ENCODE measurements at regions not wholly inside any gene's neighbourhood (a gene's known extent, or its start where the extent isn't known, plus 50 kb on each side); places are given as distances from the start of the nearest gene placed in this dataset.

- H3K27me3 Mint-ChIP-seq: peaks cover 7% of the 10 kb centered on the region
- no peaks in the 10 kb centered on the region for H3K36me3 Mint-ChIP-seq
- no peaks in the 10 kb centered on the region for H3K9me3 Mint-ChIP-seq (ENCODE audit: low read depth)
- no peak overlapping the region for H3K27ac Mint-ChIP-seq
- H3K4me3 Mint-ChIP-seq: no peak overlapping the region
- no peaks in the 10 kb centered on the region for H3K4me1 Mint-ChIP-seq (ENCODE audit: low read depth)
Measured at GRCh38 chr12:125687403-125687802, 622.2 kb downstream of the AACS start.

DNA sequence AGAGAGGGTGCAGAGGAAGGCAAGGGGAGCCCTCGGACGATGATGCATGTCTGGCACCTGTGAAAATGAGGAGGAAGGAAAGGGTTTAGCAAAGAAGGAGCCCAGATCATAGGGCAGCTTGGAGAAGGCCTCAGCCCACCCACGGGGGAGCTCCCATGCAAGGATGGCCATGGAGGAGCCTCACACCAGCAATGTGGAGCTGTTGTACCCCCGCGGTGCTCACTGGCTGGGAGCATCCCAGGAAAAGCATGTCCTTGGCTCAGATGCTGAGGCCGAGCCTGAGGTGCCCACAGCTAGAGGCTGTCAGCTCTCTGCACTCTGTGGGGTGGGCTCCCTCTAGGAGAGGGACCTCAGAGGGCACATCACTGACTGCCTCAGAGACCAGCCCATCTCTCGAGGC, 622.6 kb downstream of the AACS start:
- H3K27me3 Mint-ChIP-seq: peaks cover 7% of the 10 kb centered on the region
- H3K36me3 Mint-ChIP-seq: no peaks in the 10 kb centered on the region
- H3K4me1 Mint-ChIP-seq (ENCODE audit: low read depth): no peaks in the 10 kb centered on the region
- no peak overlapping the region for H3K4me3 Mint-ChIP-seq
- H3K27ac Mint-ChIP-seq: no peak overlapping the region
- H3K9me3 Mint-ChIP-seq (ENCODE audit: low read depth): no peaks in the 10 kb centered on the region

- Mint-ChIP-seq H3K9me3 (ENCODE audit: low read depth) (no peaks in the 10 kb centered on the region), H3K4me3 (no peak overlapping the region), H3K4me1 (ENCODE audit: low read depth) (no peaks in the 10 kb centered on the region), H3K27ac (no peak overlapping the region), H3K27me3 (peaks cover 7% of the 10 kb centered on the region), H3K36me3 (no peaks in the 10 kb centered on the region)
Measured at GRCh38 chr12:125688223-125688622, 623.0 kb downstream of the AACS start.

DNA sequence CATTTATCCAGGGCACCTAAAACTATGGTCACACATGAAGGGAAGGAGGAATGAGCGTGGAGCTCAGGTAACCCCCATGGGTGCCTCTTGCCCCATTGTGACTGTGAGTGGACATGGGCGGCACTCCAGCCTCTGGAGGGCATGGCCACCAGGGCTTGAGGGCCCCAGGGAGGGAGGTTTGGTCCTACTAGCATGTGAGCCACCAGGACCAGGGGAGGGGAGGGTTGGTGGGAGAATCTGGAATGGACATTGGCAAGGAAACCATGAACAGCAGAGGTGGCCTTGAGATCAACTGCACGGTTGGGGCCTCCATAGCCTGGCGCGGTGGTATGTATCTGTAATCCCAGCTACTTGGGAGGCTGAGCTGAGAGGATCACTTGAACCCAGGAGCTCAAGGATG, 623.6 kb downstream of the AACS start:
- Mint-ChIP-seq H3K4me1 (ENCODE audit: low read depth) (no peaks in the 10 kb centered on the region), H3K27ac (no peak overlapping the region), H3K27me3 (peaks cover 7% of the 10 kb centered on the region), H3K9me3 (ENCODE audit: low read depth) (no peaks in the 10 kb centered on the region), H3K36me3 (no peaks in the 10 kb centered on the region), H3K4me3 (no peak overlapping the region)

- Mint-ChIP-seq H3K36me3 (no peaks in the 10 kb centered on the region), H3K27me3 (peaks cover 6% of the 10 kb centered on the region), H3K4me3 (no peak overlapping the region), H3K9me3 (ENCODE audit: low read depth) (no peaks in the 10 kb centered on the region), H3K4me1 (ENCODE audit: low read depth) (no peaks in the 10 kb centered on the region), H3K27ac (no peak overlapping the region)
Measured at GRCh38 chr12:125689576-125690410, 624.6 kb downstream of the AACS start.

- Mint-ChIP-seq H3K4me3 (no peak overlapping the region), H3K4me1 (ENCODE audit: low read depth) (no peaks in the 10 kb centered on the region), H3K27ac (no peak overlapping the region)
Measured at GRCh38 chr12:125690841-125691240, 625.6 kb downstream of the AACS start.

DNA sequence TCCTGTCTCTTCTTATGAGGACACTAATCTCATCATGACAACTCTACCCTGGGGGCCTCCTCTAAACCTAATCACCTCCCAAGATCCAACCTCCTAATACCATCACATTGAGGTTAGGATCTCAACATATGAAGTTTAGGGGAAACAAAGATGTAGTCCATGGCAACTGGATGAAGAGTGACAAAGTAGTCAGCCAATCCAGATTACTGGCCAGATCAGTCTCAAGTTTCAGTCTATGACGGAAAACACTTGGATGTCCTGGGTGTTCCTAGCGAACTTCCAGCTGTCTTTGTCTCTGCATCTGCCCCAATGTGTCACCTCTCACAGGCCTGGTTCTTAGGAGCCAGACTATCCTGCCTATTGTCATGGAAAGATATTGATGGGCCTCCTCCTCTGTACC, 630.8 kb downstream of the AACS start:
- H3K4me3 Mint-ChIP-seq: no peak overlapping the region
- H3K27ac Mint-ChIP-seq: no peak overlapping the region
- no peaks in the 10 kb centered on the region for H3K36me3 Mint-ChIP-seq
- no peaks in the 10 kb centered on the region for H3K4me1 Mint-ChIP-seq (ENCODE audit: low read depth)
- no peaks in the 10 kb centered on the region for H3K27me3 Mint-ChIP-seq
- H3K9me3 Mint-ChIP-seq (ENCODE audit: low read depth): no peaks in the 10 kb centered on the region

More at GRCh38 chr12:125690841-125691240, 625.6 kb downstream of the AACS start:
- H3K27me3 Mint-ChIP-seq: peaks cover 6% of the 10 kb centered on the region
- H3K9me3 Mint-ChIP-seq (ENCODE audit: low read depth): no peaks in the 10 kb centered on the region
- no peaks in the 10 kb centered on the region for H3K36me3 Mint-ChIP-seq

GRCh38 chr12:125704803-125705202, 639.6 kb downstream of the AACS start:
- no peaks in the 10 kb centered on the region for H3K4me1 Mint-ChIP-seq (ENCODE audit: low read depth)
- H3K27me3 Mint-ChIP-seq: no peaks in the 10 kb centered on the region
- peaks cover 5% of the 10 kb centered on the region for H3K9me3 Mint-ChIP-seq (ENCODE audit: low read depth)
- H3K4me3 Mint-ChIP-seq: no peak overlapping the region
- no peaks in the 10 kb centered on the region for H3K36me3 Mint-ChIP-seq
- H3K27ac Mint-ChIP-seq: no peak overlapping the region

DNA sequence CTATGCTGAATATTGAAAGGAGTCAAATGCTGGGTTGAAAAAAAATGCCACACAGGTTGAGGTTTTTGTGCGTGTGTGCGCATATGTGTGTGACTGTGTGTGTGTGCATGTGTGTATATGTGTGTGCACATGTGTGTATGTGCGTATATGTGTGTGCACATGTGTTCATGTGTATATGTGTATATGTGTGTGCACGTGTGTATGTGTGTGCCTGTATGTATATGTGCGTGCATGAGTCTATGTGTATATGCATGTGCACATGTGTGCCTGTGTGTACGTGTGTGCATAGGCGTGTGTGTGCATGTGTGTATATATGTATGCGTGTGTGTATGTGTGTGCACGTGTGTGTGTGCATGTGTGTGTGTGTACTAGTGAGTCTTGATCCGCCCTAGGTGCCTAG, 655.7 kb downstream of the AACS start:
- Mint-ChIP-seq H3K36me3 (peaks cover 7% of the 10 kb centered on the region), H3K4me1 (ENCODE audit: low read depth) (no peaks in the 10 kb centered on the region), H3K4me3 (no peak overlapping the region), H3K9me3 (ENCODE audit: low read depth) (peaks cover 8% of the 10 kb centered on the region), H3K27me3 (no peaks in the 10 kb centered on the region), H3K27ac (no peak overlapping the region)

- Mint-ChIP-seq H3K27me3 (no peaks in the 10 kb centered on the region), H3K36me3 (no peaks in the 10 kb centered on the region), H3K4me1 (ENCODE audit: low read depth) (no peaks in the 10 kb centered on the region), H3K27ac (no peak overlapping the region), H3K9me3 (ENCODE audit: low read depth) (peaks cover 4% of the 10 kb centered on the region), H3K4me3 (no peak overlapping the region)
Measured at GRCh38 chr12:125734137-125734536, 668.9 kb downstream of the AACS start.

- no peaks in the 10 kb centered on the region for H3K4me1 Mint-ChIP-seq (ENCODE audit: low read depth)
- H3K36me3 Mint-ChIP-seq: no peaks in the 10 kb centered on the region
- no peaks in the 10 kb centered on the region for H3K27me3 Mint-ChIP-seq
- peaks cover 12% of the 10 kb centered on the region for H3K9me3 Mint-ChIP-seq (ENCODE audit: low read depth)
- H3K27ac Mint-ChIP-seq: no peak overlapping the region
- no peak overlapping the region for H3K4me3 Mint-ChIP-seq
Measured at GRCh38 chr12:125738211-125738610, 673.0 kb downstream of the AACS start.

DNA sequence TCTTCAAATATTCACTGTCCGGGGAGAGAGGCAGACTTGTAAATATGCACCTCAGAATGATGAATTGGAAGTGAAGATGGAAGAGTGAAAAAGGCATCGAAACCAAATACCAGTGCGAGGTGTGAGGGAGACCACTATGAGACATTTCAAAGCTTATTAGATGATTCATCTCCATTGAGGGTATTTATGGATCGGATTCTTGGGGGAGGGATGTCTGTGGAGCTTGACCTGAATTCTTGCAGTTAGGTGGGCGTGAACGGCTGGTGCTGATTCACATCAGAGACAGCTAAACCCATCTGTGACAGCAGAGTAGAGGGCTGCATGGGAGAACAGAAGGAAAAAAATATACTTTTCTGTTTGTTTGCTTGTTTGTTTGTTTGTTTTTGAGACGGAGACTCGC, 677.2 kb downstream of the AACS start:
- peaks cover 12% of the 10 kb centered on the region for H3K9me3 Mint-ChIP-seq (ENCODE audit: low read depth)
- no peaks in the 10 kb centered on the region for H3K27me3 Mint-ChIP-seq
- no peaks in the 10 kb centered on the region for H3K4me1 Mint-ChIP-seq (ENCODE audit: low read depth)
- H3K27ac Mint-ChIP-seq: no peak overlapping the region
- no peak overlapping the region for H3K4me3 Mint-ChIP-seq
- no peaks in the 10 kb centered on the region for H3K36me3 Mint-ChIP-seq

GRCh38 chr12:125744201-125744600, 679.0 kb downstream of the AACS start:
- no peak overlapping the region for H3K4me3 Mint-ChIP-seq

DNA sequence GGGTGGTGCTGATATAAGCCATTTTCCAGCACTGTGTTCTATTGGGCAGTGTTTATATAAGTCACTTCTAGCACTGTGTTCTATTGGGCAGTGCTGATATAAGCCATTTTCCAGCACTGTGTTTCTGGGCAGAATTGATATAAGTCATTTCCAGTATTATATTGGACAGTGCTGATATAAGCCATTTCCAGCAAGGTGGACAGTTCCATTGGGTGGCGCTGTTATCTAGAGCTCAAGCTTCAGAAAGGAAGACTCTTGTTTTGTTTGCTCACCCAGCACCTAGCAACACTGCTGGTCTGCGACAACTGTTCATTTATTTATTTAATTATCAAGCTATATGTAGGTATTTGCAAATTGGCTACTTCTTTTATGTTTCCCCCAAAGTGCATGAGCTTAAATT, 690.3 kb downstream of the AACS start:
- Mint-ChIP-seq H3K4me1 (ENCODE audit: low read depth) (no peaks in the 10 kb centered on the region), H3K27ac (no peak overlapping the region), H3K4me3 (no peak overlapping the region), H3K9me3 (ENCODE audit: low read depth) (no peaks in the 10 kb centered on the region), H3K27me3 (no peaks in the 10 kb centered on the region), H3K36me3 (no peaks in the 10 kb centered on the region)

More at GRCh38 chr12:125744201-125744600, 679.0 kb downstream of the AACS start:
- no peaks in the 10 kb centered on the region for H3K36me3 Mint-ChIP-seq
- no peaks in the 10 kb centered on the region for H3K4me1 Mint-ChIP-seq (ENCODE audit: low read depth)
- H3K27me3 Mint-ChIP-seq: no peaks in the 10 kb centered on the region
- peaks cover 12% of the 10 kb centered on the region for H3K9me3 Mint-ChIP-seq (ENCODE audit: low read depth)
- no peak overlapping the region for H3K27ac Mint-ChIP-seq

DNA sequence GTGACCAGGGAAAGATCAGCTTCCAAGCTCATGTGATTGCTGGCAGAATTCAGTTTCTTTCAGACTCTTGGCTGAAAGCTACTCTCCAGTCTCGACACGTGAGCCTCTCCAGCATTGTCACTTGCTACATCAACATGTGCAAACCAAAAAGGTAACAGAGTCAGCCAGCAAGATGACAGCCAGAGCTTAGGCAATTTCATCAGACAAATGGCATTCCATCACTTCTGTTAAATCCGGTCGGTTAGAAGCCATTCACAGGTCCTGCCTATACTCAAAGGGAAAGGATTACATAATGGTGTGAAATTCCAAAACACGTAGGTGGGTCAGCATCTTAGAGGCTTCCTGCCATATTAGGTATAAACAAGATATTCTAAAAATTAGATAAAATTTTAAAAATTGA, 700.9 kb downstream of the AACS start:
- Mint-ChIP-seq H3K27me3 (no peaks in the 10 kb centered on the region), H3K36me3 (no peaks in the 10 kb centered on the region), H3K9me3 (ENCODE audit: low read depth) (peaks cover 9% of the 10 kb centered on the region), H3K4me1 (ENCODE audit: low read depth) (no peaks in the 10 kb centered on the region), H3K27ac (no peak overlapping the region), H3K4me3 (no peak overlapping the region)

- Mint-ChIP-seq H3K27ac (no peak overlapping the region), H3K4me3 (no peak overlapping the region), H3K9me3 (ENCODE audit: low read depth) (peaks cover 5% of the 10 kb centered on the region), H3K27me3 (peaks cover 7% of the 10 kb centered on the region), H3K4me1 (ENCODE audit: low read depth) (no peaks in the 10 kb centered on the region), H3K36me3 (no peaks in the 10 kb centered on the region)
Measured at GRCh38 chr12:125772403-125772802, 707.2 kb downstream of the AACS start.
